ENCODE measurements at regions not wholly inside any gene's neighbourhood (a gene's known extent, or its start where the extent isn't known, plus 50 kb on each side); places are given as distances from the start of the nearest gene placed in this dataset.

DNA sequence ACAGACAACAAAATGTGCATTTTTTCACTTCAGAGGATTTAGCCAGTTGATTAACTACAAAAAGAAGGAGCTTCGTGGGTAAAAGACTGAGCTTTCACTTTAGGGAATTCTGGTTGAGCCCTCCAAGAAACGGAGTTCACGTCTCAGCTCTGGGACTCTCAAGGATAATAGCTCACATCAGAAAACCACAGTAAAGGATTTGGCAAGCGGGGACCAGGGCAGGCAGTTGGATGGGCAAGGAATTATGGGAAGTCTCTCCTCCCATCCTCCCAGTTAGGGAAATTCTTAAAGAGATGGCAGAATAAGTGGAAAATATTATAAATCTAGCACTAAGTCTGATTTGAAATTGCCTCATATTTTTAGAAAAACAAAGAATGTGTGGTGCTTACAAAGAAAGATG lies 188.3 kb upstream of the EOMES start:
- TF ChIP-seq, protein P1, sequence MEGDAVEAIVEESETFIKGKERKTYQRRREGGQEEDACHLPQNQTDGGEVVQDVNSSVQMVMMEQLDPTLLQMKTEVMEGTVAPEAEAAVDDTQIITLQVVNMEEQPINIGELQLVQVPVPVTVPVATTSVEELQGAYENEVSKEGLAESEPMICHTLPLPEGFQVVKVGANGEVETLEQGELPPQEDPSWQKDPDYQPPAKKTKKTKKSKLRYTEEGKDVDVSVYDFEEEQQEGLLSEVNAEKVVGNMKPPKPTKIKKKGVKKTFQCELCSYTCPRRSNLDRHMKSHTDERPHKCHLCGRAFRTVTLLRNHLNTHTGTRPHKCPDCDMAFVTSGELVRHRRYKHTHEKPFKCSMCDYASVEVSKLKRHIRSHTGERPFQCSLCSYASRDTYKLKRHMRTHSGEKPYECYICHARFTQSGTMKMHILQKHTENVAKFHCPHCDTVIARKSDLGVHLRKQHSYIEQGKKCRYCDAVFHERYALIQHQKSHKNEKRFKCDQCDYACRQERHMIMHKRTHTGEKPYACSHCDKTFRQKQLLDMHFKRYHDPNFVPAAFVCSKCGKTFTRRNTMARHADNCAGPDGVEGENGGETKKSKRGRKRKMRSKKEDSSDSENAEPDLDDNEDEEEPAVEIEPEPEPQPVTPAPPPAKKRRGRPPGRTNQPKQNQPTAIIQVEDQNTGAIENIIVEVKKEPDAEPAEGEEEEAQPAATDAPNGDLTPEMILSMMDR (IDR thresholded peaks at IDR 0.05), result no peak
- no peak for TF ChIP-seq POLR2A (IDR thresholded peaks at IDR 0.05)
- no peak for TF ChIP-seq POLR2AphosphoS5 (IDR thresholded peaks at IDR 0.05)
- no peak for TF ChIP-seq EP300 (IDR thresholded peaks at IDR 0.05)
